ENCODE measurements at regions not wholly inside any gene's neighbourhood (a gene's known extent, or its start where the extent isn't known, plus 50 kb on each side); places are given as distances from the start of the nearest gene placed in this dataset.
"Not testable (repeated sequence)": the region's sequence is repeated elsewhere in the genome, so short reads cannot be mapped to it uniquely, and the experiment has no call there.

GRCh38 chr3:66629982-66630368 lies 129.2 kb upstream of the LRIG1 start:
- H3K4me1 ChIP-seq (replicated peaks) = no peaks in the 10 kb centered on the region

GRCh38 chr3:66633402-66634381 lies 132.9 kb upstream of the LRIG1 start:
- DNase-seq (ENCODE audit: low read depth in 1 of 2, low spot score in 2 of 2) = no peak
- no peak overlapping the region for H3K27ac ChIP-seq
- H3K9me3 ChIP-seq (replicated peaks) = no peaks in the 10 kb centered on the region
- no peak overlapping the region for H3K4me3 ChIP-seq
- H3K27me3 ChIP-seq (replicated peaks) = no peaks in the 10 kb centered on the region
- H3K4me1 ChIP-seq (replicated peaks) = no peaks in the 10 kb centered on the region
- no peaks in the 10 kb centered on the region for H3K36me3 ChIP-seq

More at GRCh38 chr3:66629982-66630368, 129.2 kb upstream of the LRIG1 start:
- Histone ChIP-seq H3K36me3 (no peaks in the 10 kb centered on the region), H3K4me3 (no peak overlapping the region), H3K27ac (no peak overlapping the region), H3K27me3 (replicated peaks) (no peaks in the 10 kb centered on the region), H3K9me3 (replicated peaks) (no peaks in the 10 kb centered on the region)
- DNase-seq (ENCODE audit: low read depth in 1 of 2, low spot score in 2 of 2) = no peak

- no peaks in the 10 kb centered on the region for H3K27me3 ChIP-seq (replicated peaks)
- H3K36me3 ChIP-seq = no peaks in the 10 kb centered on the region
- H3K4me3 ChIP-seq = no peak overlapping the region
- no peaks in the 10 kb centered on the region for H3K9me3 ChIP-seq (replicated peaks)
- no peak for DNase-seq (ENCODE audit: low read depth in 1 of 2, low spot score in 2 of 2)
- H3K4me1 ChIP-seq (replicated peaks) = no peaks in the 10 kb centered on the region
- H3K27ac ChIP-seq = no peak overlapping the region
Observed at GRCh38 chr3:66638717-66639116, 137.9 kb upstream of the LRIG1 start.

GRCh38 chr3:66639809-66640356 lies 139.1 kb upstream of the LRIG1 start:
- Histone ChIP-seq H3K27me3 (replicated peaks) (no peaks in the 10 kb centered on the region), H3K27ac (no peak overlapping the region), H3K4me3 (no peak overlapping the region), H3K9me3 (replicated peaks) (no peaks in the 10 kb centered on the region), H3K4me1 (replicated peaks) (no peaks in the 10 kb centered on the region), H3K36me3 (no peaks in the 10 kb centered on the region)
- DNase-seq (ENCODE audit: low read depth in 1 of 2, low spot score in 2 of 2) = no peak

- Histone ChIP-seq H3K27ac (no peak overlapping the region), H3K4me3 (no peak overlapping the region), H3K36me3 (no peaks in the 10 kb centered on the region), H3K27me3 (replicated peaks) (no peaks in the 10 kb centered on the region), H3K4me1 (replicated peaks) (no peaks in the 10 kb centered on the region), H3K9me3 (replicated peaks) (no peaks in the 10 kb centered on the region)
- DNase-seq (ENCODE audit: low read depth in 1 of 2, low spot score in 2 of 2) = no peak
Observed at GRCh38 chr3:66642019-66642418, 141.2 kb upstream of the LRIG1 start.

- DNase-seq (ENCODE audit: low read depth in 1 of 2, low spot score in 2 of 2) = no peak
- no peaks in the 10 kb centered on the region for H3K9me3 ChIP-seq (replicated peaks)
- no peak overlapping the region for H3K27ac ChIP-seq
- no peaks in the 10 kb centered on the region for H3K27me3 ChIP-seq (replicated peaks)
- no peaks in the 10 kb centered on the region for H3K4me1 ChIP-seq (replicated peaks)
- H3K36me3 ChIP-seq = no peaks in the 10 kb centered on the region
- H3K4me3 ChIP-seq = no peak overlapping the region
Observed at GRCh38 chr3:66642484-66642883, 141.7 kb upstream of the LRIG1 start.

GRCh38 chr3:66644549-66644948 lies 143.7 kb upstream of the LRIG1 start:
- no peaks in the 10 kb centered on the region for H3K36me3 ChIP-seq
- DNase-seq (ENCODE audit: low read depth in 1 of 2, low spot score in 2 of 2) = no peak
- H3K27me3 ChIP-seq (replicated peaks) = no peaks in the 10 kb centered on the region
- H3K9me3 ChIP-seq (replicated peaks) = no peaks in the 10 kb centered on the region
- H3K27ac ChIP-seq = no peak overlapping the region
- no peak overlapping the region for H3K4me3 ChIP-seq
- H3K4me1 ChIP-seq (replicated peaks) = no peaks in the 10 kb centered on the region

GRCh38 chr3:66648975-66649374 lies 148.2 kb upstream of the LRIG1 start:
- no peaks in the 10 kb centered on the region for H3K4me1 ChIP-seq (replicated peaks)
- H3K27ac ChIP-seq = no peak overlapping the region
- DNase-seq (ENCODE audit: low read depth in 1 of 2, low spot score in 2 of 2) = no peak
- no peaks in the 10 kb centered on the region for H3K9me3 ChIP-seq (replicated peaks)
- no peaks in the 10 kb centered on the region for H3K27me3 ChIP-seq (replicated peaks)
- H3K36me3 ChIP-seq = no peaks in the 10 kb centered on the region
- no peak overlapping the region for H3K4me3 ChIP-seq

GRCh38 chr3:66651520-66651919 lies 150.7 kb upstream of the LRIG1 start:
- not testable (repeated sequence) for DNase-seq (ENCODE audit: low read depth in 1 of 2, low spot score in 2 of 2); H3K27me3 ChIP-seq (replicated peaks); H3K4me1 ChIP-seq (replicated peaks); H3K9me3 ChIP-seq (replicated peaks); H3K4me3 ChIP-seq; H3K27ac ChIP-seq; H3K36me3 ChIP-seq

- not testable (repeated sequence) for H3K27me3 ChIP-seq (replicated peaks); H3K4me1 ChIP-seq (replicated peaks)
Observed at GRCh38 chr3:66652100-66652499, 151.3 kb upstream of the LRIG1 start.

GRCh38 chr3:66655044-66655443 lies 154.2 kb upstream of the LRIG1 start:
- H3K27ac ChIP-seq = no peak overlapping the region
- no peaks in the 10 kb centered on the region for H3K9me3 ChIP-seq (replicated peaks)
- H3K4me3 ChIP-seq = no peak overlapping the region
- DNase-seq (ENCODE audit: low read depth in 1 of 2, low spot score in 2 of 2) = no peak
- no peaks in the 10 kb centered on the region for H3K4me1 ChIP-seq (replicated peaks)
- no peaks in the 10 kb centered on the region for H3K27me3 ChIP-seq (replicated peaks)
- H3K36me3 ChIP-seq = no peaks in the 10 kb centered on the region

More at GRCh38 chr3:66652100-66652499, 151.3 kb upstream of the LRIG1 start:
- H3K36me3 ChIP-seq; H3K27ac ChIP-seq; H3K4me3 ChIP-seq; DNase-seq (ENCODE audit: low read depth in 1 of 2, low spot score in 2 of 2); H3K9me3 ChIP-seq (replicated peaks): not testable (repeated sequence)

- H3K4me3 ChIP-seq = no peak overlapping the region
- H3K27me3 ChIP-seq (replicated peaks) = no peaks in the 10 kb centered on the region
- no peaks in the 10 kb centered on the region for H3K9me3 ChIP-seq (replicated peaks)
- no peak for DNase-seq (ENCODE audit: low read depth in 1 of 2, low spot score in 2 of 2)
- no peak overlapping the region for H3K27ac ChIP-seq
- H3K36me3 ChIP-seq = no peaks in the 10 kb centered on the region
- H3K4me1 ChIP-seq (replicated peaks) = no peaks in the 10 kb centered on the region
Observed at GRCh38 chr3:66655671-66656070, 154.8 kb upstream of the LRIG1 start.

- DNase-seq (ENCODE audit: low read depth in 1 of 2, low spot score in 2 of 2) = no peak
- H3K4me1 ChIP-seq (replicated peaks) = no peaks in the 10 kb centered on the region
- no peak overlapping the region for H3K27ac ChIP-seq
- H3K9me3 ChIP-seq (replicated peaks) = no peaks in the 10 kb centered on the region
- H3K4me3 ChIP-seq = no peak overlapping the region
- no peaks in the 10 kb centered on the region for H3K27me3 ChIP-seq (replicated peaks)
- H3K36me3 ChIP-seq = no peaks in the 10 kb centered on the region
Observed at GRCh38 chr3:66656609-66657008, 155.8 kb upstream of the LRIG1 start.

GRCh38 chr3:66659056-66659455 lies 158.2 kb upstream of the LRIG1 start:
- Histone ChIP-seq H3K27ac (no peak overlapping the region), H3K4me1 (replicated peaks) (no peaks in the 10 kb centered on the region), H3K36me3 (no peaks in the 10 kb centered on the region), H3K9me3 (replicated peaks) (no peaks in the 10 kb centered on the region), H3K4me3 (no peak overlapping the region), H3K27me3 (replicated peaks) (no peaks in the 10 kb centered on the region)
- no peak for DNase-seq (ENCODE audit: low read depth in 1 of 2, low spot score in 2 of 2)

Data from SJSA1 (cell line).